CD4-positive, alpha-beta T cell treated with Interleukin-12 subunit alpha and Interleukin-12 subunit beta, for 1 hour (primary cell): ENCODE measurements at regions not wholly inside any gene's neighbourhood (a gene's known extent, or its start where the extent isn't known, plus 50 kb on each side); places are given as distances from the start of the nearest gene placed in this dataset.

Experiments
- DNase-seq: peaks from one replicate; pipeline ENCODE4 v3.0.0-alpha.2; 2020

GRCh38 chr10:94198324-94198723 is 164.4 kb downstream of the NOC3L start:
- no peak for DNase-seq

GRCh38 chr10:94199565-94199964 is 163.2 kb downstream of the NOC3L start:
- no peak for DNase-seq

GRCh38 chr10:94200146-94200837 is 162.4 kb downstream of the NOC3L start:
- DNase-seq, result no peak

GRCh38 chr10:94205396-94205831 is 157.3 kb downstream of the NOC3L start:
- no peak for DNase-seq

- no peak for DNase-seq
Observed at GRCh38 chr10:94206176-94206575, 156.6 kb downstream of the NOC3L start.

- DNase-seq, result no peak
Observed at GRCh38 chr10:94208315-94208714, 154.4 kb downstream of the NOC3L start.

- DNase-seq, result no peak
Observed at GRCh38 chr10:94210440-94211168, 152.1 kb downstream of the NOC3L start.

- no peak for DNase-seq
Observed at GRCh38 chr10:94211169-94211510, 151.6 kb downstream of the NOC3L start.

GRCh38 chr10:94213001-94213530 is 149.7 kb downstream of the NOC3L start:
- DNase-seq, result no peak

- no peak for DNase-seq
Observed at GRCh38 chr10:94213980-94214379, 148.8 kb downstream of the NOC3L start.

- DNase-seq, result no peak
Observed at GRCh38 chr10:94214481-94214893, 148.3 kb downstream of the NOC3L start.

- no peak for DNase-seq
Observed at GRCh38 chr10:94216201-94216600, 146.5 kb downstream of the NOC3L start.

GRCh38 chr10:94217411-94217810 is 145.3 kb downstream of the NOC3L start:
- no peak for DNase-seq

GRCh38 chr10:94218493-94219183 is 144.1 kb downstream of the NOC3L start:
- no peak for DNase-seq

- DNase-seq, result no peak
Observed at GRCh38 chr10:94219829-94220228, 142.9 kb downstream of the NOC3L start.

GRCh38 chr10:94220717-94221116 is 142.0 kb downstream of the NOC3L start:
- DNase-seq, result no peak

- no peak for DNase-seq
Observed at GRCh38 chr10:94223702-94224370, 138.9 kb downstream of the NOC3L start.

GRCh38 chr10:94224656-94225055 is 138.1 kb downstream of the NOC3L start:
- DNase-seq, result no peak

- no peak for DNase-seq
Observed at GRCh38 chr10:94225589-94225988, 137.2 kb downstream of the NOC3L start.

- no peak for DNase-seq
Observed at GRCh38 chr10:94230134-94230785, 132.5 kb downstream of the NOC3L start.

GRCh38 chr10:94232711-94233383 is 129.9 kb downstream of the NOC3L start:
- no peak for DNase-seq

- no peak for DNase-seq
Observed at GRCh38 chr10:94235461-94235860, 127.3 kb downstream of the NOC3L start.
